A172 (cell line): ENCODE measurements at regions not wholly inside any gene's neighbourhood (a gene's known extent, or its start where the extent isn't known, plus 50 kb on each side); places are given as distances from the start of the nearest gene placed in this dataset.

Experiments used
- DNase-seq: peaks from one replicate; pipeline ENCODE4 v3.0.0-alpha.2; 2015; ENCODE audit warnings: low spot score

GRCh38 chr19:29096896-29097295 lies 116.1 kb downstream of the UQCRFS1 start:
- no peak for DNase-seq

DNA sequence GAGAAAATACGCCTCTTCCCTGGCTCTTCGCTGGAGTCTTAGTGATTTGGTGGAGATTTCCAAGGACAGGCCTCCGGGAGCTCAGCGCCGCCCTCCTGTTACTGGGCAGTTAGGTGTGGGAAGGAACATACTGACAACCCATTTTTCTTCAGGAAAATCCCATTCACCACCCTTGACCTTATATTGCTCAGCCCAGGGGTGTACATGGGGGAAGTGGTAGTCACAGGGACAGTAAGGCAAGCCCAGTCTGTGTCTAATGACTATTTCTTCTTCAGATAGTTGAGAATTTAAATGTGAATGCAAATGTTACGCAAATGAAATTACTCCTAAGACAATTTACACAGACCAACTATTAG lies 119.4 kb downstream of the UQCRFS1 start:
- no peak for DNase-seq

- no peak for DNase-seq
Measured at GRCh38 chr19:29092712-29093552, 120.0 kb downstream of the UQCRFS1 start.

- no peak for DNase-seq
Measured at GRCh38 chr19:29090783-29091526, 122.0 kb downstream of the UQCRFS1 start.

GRCh38 chr19:29089315-29089870 lies 123.6 kb downstream of the UQCRFS1 start:
- no peak for DNase-seq

GRCh38 chr19:29088761-29089160 lies 124.2 kb downstream of the UQCRFS1 start:
- DNase-seq = no peak

- no peak for DNase-seq
Measured at GRCh38 chr19:29086646-29087045, 126.3 kb downstream of the UQCRFS1 start.

DNA sequence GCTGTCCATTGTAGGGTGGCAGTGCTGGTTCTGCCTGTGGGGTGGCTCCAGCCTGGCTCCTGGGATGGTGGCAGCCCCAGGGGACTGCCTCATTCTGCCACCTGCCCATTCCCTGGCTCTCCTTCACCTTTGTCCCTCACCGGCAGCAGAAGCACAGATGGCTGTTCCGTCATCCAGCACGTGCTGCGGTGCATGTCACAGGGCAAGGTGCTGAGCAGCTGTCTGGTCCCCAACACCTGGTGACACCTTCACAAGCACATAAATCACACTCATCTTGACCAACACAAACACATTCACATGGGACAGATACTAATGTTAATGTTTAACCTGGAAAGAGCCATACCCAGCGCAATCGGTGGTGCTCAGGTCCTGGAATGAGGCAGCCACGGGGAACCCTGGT lies 126.8 kb downstream of the UQCRFS1 start:
- DNase-seq = no peak

DNA sequence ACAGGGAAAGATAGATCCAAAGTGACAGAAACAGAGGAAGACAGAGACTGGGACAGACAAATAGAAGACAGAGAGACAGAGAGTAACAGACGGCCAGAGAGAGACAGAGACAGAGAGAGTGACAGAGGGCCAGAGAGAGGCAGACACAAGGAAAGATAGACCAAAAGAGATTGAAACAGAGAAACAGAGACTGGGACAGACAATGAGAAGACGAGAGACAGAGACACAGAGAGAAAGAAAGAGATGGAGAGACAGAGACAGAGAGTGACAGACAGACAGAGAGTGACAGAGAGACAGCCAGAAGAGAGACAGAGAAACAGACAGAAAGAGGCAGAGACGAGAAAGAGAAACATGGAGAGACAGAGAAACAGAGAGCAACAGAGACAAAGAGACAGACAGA lies 127.3 kb downstream of the UQCRFS1 start:
- DNase-seq = no peak

DNA sequence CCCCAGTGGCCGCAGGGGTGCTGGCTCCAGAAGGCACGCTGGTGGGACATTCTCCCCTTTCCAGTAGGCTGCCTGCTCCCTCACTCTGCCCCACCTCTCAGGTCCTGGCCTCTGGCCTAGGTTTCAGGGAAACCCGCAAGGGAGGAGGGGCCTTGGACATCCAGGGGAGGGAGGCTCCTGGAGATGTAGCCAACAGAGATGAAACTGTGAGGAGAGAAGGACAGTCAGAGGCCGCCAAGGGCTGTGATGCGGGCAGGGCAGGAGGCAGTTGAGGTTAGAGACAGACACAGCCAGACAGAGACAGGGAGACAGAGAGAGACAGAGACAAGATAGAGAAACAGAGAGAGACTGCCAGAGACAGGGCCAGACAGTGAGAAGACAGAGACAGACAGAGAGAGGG lies 127.7 kb downstream of the UQCRFS1 start:
- DNase-seq = no peak

- DNase-seq = no peak
Measured at GRCh38 chr19:29084266-29084665, 128.7 kb downstream of the UQCRFS1 start.

DNA sequence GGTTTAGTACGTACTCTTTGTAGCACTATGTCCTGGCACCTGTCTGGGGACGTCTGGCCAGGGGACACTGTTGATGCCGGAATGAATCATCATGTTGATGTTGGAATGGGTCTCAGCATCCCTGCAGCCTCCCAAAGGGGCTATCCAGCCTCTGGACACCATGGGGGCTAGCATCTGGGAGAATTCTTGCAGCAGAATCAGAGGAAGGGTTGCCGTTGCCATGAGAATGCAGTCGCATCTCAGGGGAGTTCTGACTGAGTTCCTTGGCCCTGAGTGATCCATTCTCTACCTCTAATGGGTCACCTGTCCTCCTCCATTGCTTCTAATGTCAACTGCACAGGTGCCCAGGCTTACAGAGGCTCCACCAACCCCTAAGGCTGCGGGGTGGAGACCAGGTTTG lies 129.1 kb downstream of the UQCRFS1 start:
- DNase-seq = no peak

- no peak for DNase-seq
Measured at GRCh38 chr19:29079356-29080032, 133.5 kb downstream of the UQCRFS1 start.

GRCh38 chr19:29076963-29077362 lies 136.0 kb downstream of the UQCRFS1 start:
- DNase-seq = no peak

- DNase-seq = no peak
Measured at GRCh38 chr19:29076161-29076560, 136.8 kb downstream of the UQCRFS1 start.

DNA sequence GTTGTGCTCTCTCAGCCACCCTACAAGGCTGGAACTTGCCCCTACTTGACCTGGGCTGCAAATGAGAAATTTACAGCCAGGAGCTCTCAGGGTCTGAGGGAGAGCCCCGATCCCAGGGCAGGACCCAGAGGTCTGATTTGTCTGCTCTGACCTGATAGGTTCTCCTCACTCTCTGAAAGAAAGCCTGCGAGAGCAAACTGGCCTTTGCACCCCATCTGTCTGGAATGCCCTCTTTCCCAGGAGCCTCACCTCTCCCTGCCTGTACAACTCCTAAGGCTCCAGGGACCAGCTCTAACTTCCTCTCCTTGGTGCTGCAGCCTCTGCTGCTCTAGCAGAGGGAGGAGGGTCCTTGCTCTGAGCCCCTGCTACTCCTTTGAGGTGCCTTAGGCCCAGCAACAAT lies 137.8 kb downstream of the UQCRFS1 start:
- no peak for DNase-seq

GRCh38 chr19:29074579-29074978 lies 138.4 kb downstream of the UQCRFS1 start:
- DNase-seq = no peak

DNA sequence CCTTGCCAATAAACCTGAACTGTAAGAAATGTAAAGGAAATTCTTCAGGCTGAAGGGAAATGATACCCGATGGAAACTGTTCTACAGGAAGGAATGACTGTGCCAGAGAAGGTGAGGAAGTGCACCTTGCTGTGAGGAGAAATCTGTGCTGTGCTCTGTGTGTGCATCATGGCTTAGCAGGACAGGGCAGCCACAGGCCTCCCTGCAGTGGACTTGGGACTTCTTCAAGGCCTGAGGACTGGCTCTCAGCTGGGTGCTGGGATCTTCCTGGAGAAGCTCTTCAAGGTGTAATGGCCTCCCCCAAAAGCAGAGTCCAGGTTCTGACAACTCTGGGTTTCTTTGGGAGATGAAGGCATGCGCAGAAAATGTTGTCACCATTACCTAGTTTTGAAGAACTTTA lies 145.1 kb downstream of the UQCRFS1 start:
- no peak for DNase-seq

- DNase-seq = no peak
Measured at GRCh38 chr19:29062475-29063435, 150.2 kb downstream of the UQCRFS1 start.

DNA sequence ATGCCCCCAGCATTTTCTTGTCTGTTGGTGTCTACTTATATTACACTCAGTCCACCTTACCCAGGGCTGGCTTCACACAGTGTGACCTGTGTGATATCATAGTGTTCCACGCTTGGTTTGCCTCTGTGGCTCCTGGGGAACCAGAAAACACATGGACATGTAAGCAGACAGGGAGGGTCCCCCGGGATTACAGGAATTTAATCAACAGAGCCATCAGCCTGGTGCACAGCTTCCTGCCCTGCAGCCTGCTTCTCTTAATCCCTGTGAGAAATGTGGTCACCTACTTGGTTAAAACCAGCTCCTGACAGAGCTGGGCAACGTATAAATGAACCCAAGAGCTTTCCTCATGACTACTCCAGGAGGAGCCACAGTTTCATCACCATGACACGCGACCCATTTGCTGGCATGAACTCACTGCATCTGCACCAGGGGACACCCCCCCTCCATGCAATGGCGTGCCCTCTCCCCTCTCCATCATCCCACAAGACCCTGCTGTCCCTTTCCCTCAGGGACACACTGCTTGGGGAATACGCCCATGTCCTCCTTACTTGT lies 152.1 kb downstream of the UQCRFS1 start:
- DNase-seq = no peak

- DNase-seq = no peak
Measured at GRCh38 chr19:29056535-29056934, 156.4 kb downstream of the UQCRFS1 start.
